Stimulated activated CD4-positive, alpha-beta T cell treated with anti-CD3 and anti-CD28 coated beads, Interleukin-1b, Interleukin-23, amount 100 ng/mL, for 4 hours (primary cell): ENCODE measurements at regions not wholly inside any gene's neighbourhood (a gene's known extent, or its start where the extent isn't known, plus 50 kb on each side); places are given as distances from the start of the nearest gene placed in this dataset.
"Not testable (repeated sequence)": the region's sequence is repeated elsewhere in the genome, so short reads cannot be mapped to it uniquely, and the experiment has no call there.

Experiments used
- DNase-seq, 2 donors: peaks; one replicate each; pipeline ENCODE4 v3.0.0-alpha.2; 2020; ENCODE audit warnings: low read depth in 2 of 2

- DNase-seq = no peak
These were observed 128.4 kb upstream of the DMRT1 start for GRCh38 chr9:713091-713490.

- DNase-seq = no peak
These were observed 126.8 kb upstream of the DMRT1 start for GRCh38 chr9:714675-715074.

GRCh38 chr9:715300-715699, 126.2 kb upstream of the DMRT1 start:
- no peak for DNase-seq

GRCh38 chr9:715743-716400, 125.6 kb upstream of the DMRT1 start:
- no peak for DNase-seq

- no peak for DNase-seq
These were observed 123.8 kb upstream of the DMRT1 start for GRCh38 chr9:717722-718121.

- DNase-seq = no peak
These were observed 121.1 kb upstream of the DMRT1 start for GRCh38 chr9:720239-720881.

GRCh38 chr9:722388-722980, 119.0 kb upstream of the DMRT1 start:
- DNase-seq = no peak

- not testable (repeated sequence) for DNase-seq
These were observed 117.0 kb upstream of the DMRT1 start for GRCh38 chr9:724461-724860.

GRCh38 chr9:726005-726404, 115.5 kb upstream of the DMRT1 start:
- no peak for DNase-seq

- no peak for DNase-seq
These were observed 113.7 kb upstream of the DMRT1 start for GRCh38 chr9:727767-728166.

- no peak for DNase-seq
These were observed 113.0 kb upstream of the DMRT1 start for GRCh38 chr9:728535-728934.

- DNase-seq = no peak
These were observed 110.0 kb upstream of the DMRT1 start for GRCh38 chr9:731474-731873.

GRCh38 chr9:734831-735511, 106.5 kb upstream of the DMRT1 start:
- no peak for DNase-seq

- no peak for DNase-seq
These were observed 103.9 kb upstream of the DMRT1 start for GRCh38 chr9:737400-738120.

- DNase-seq = no peak
These were observed 103.1 kb upstream of the DMRT1 start for GRCh38 chr9:738209-738915.

GRCh38 chr9:739362-739761, 102.1 kb upstream of the DMRT1 start:
- no peak for DNase-seq

- DNase-seq = no peak
These were observed 101.3 kb upstream of the DMRT1 start for GRCh38 chr9:740221-740620.

- DNase-seq = no peak
These were observed 99.4 kb upstream of the DMRT1 start for GRCh38 chr9:742104-742503.

GRCh38 chr9:742914-743589, 98.4 kb upstream of the DMRT1 start:
- DNase-seq = no peak

GRCh38 chr9:744046-744712, 97.3 kb upstream of the DMRT1 start:
- DNase-seq = no peak
